ENCODE measurements at regions not wholly inside any gene's neighbourhood (a gene's known extent, or its start where the extent isn't known, plus 50 kb on each side); places are given as distances from the start of the nearest gene placed in this dataset.

DNA sequence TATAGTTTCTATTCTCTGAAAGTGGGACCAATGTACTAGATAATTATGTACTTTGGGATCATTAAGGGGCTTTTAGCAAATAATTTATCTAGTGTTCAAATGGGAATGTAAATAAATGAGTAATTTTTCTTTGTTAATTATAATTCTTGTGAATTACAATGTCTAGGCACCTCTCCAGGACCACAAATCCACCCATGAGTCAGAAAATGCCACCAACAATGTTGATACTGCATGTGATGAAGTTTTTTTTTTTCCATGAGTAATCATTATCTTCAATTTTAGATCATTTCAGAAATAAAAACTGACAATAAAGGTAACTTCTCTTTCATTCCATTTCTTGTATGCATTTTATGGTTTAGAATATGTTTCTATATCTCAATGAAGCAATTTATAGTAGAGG lies 470.3 kb downstream of the VRK1 start:
- no TSS peak for BruUV-seq (replicated peaks)
- no peaks in the 10 kb centered on the region for H3K9me1 ChIP-seq (ENCODE audit: insufficient read depth, low read length)
- H3K23ac ChIP-seq (ENCODE audit: low read depth, low read length): no peak overlapping the region
- no peak overlapping the region for H2AFZ ChIP-seq (replicated peaks; ENCODE audit: low read length, poor library complexity)
- in situ Hi-C loops (cut with MboI; ENCODE audit: low sequenced_read_pairs) (no loop called here), dilution Hi-C loops (cut with HindIII; ENCODE audit: low sequenced_read_pairs, unreplicated experiment) (no loop called here), intact Hi-C loops (cut with micrococcal nuclease) (no loop called here)
- no peak for ATAC-seq (ENCODE audit: low read depth)
- DNase-seq: no peak
- no peak overlapping the region for H3K4ac ChIP-seq (ENCODE audit: low read depth, low read length)
- no peak overlapping the region for H3K9ac ChIP-seq (ENCODE audit: low read depth, low read length)
- H4K5ac ChIP-seq (ENCODE audit: low read depth, low read length): no peak overlapping the region
- H4K91ac ChIP-seq (ENCODE audit: insufficient read depth, low read depth, low read length): no peak overlapping the region
- H2BK20ac ChIP-seq (ENCODE audit: low read depth, low read length): no peak overlapping the region
- H3K79me1 ChIP-seq (ENCODE audit: low read depth in 1 of 2, low read length in 2 of 2): no peaks in the 10 kb centered on the region
- H2BK5ac ChIP-seq (ENCODE audit: low read depth, low read length, poor library complexity, severe bottlenecking): no peak overlapping the region
- H2BK120ac ChIP-seq (ENCODE audit: low read depth, low read length): no peak overlapping the region
- POLR2A ChIA-PET (ENCODE audit: unreplicated experiment): no interaction called here
- H2BK15ac ChIP-seq (ENCODE audit: low read depth, low read length): no peak overlapping the region
- no peak overlapping the region for H3K18ac ChIP-seq (ENCODE audit: low read depth, low read length)
- H3K4me3 ChIP-seq (ENCODE audit: insufficient read depth, low read depth, low read length): no peak overlapping the region
- no peak overlapping the region for H3K4me2 ChIP-seq (ENCODE audit: low read depth, low read length)
- H4K8ac ChIP-seq (ENCODE audit: low read depth in 2 of 2, low read length in 2 of 2): no peak overlapping the region
- CTCF ChIA-PET: no interaction called here
- H3K56ac ChIP-seq (ENCODE audit: extremely low read depth, insufficient read depth, low read length): no peak overlapping the region
- TF ChIP-seq BHLHE40 (IDR thresholded peaks at IDR 0.05; ENCODE audit: low read depth, low read length) (no peak), POLR2A (IDR thresholded peaks at IDR 0.05; ENCODE audit: low read depth, low read length) (no peak), SMC3 (IDR thresholded peaks at IDR 0.05; ENCODE audit: low read depth, low read length) (no peak), CEBPB (IDR thresholded peaks at IDR 0.05; ENCODE audit: low read depth, low read length) (no peak), CHD1 (IDR thresholded peaks at IDR 0.05; ENCODE audit: low read depth, low read length) (no peak), RAD21 (IDR thresholded peaks at IDR 0.05; ENCODE audit: low read length) (no peak), FOS (IDR thresholded peaks at IDR 0.05; ENCODE audit: low read depth, low read length) (no peak), NFE2L2 (IDR thresholded peaks at IDR 0.05; ENCODE audit: low read depth, low read length) (no peak), RFX5 (IDR thresholded peaks at IDR 0.05; ENCODE audit: low read depth, low read length) (no peak), MXI1 (IDR thresholded peaks at IDR 0.05; ENCODE audit: borderline replicate concordance, low read depth, low read length) (no peak), MAZ (IDR thresholded peaks at IDR 0.05; ENCODE audit: borderline replicate concordance, low read depth, low read length) (no peak)
- TF ChIP-seq, protein P1, sequence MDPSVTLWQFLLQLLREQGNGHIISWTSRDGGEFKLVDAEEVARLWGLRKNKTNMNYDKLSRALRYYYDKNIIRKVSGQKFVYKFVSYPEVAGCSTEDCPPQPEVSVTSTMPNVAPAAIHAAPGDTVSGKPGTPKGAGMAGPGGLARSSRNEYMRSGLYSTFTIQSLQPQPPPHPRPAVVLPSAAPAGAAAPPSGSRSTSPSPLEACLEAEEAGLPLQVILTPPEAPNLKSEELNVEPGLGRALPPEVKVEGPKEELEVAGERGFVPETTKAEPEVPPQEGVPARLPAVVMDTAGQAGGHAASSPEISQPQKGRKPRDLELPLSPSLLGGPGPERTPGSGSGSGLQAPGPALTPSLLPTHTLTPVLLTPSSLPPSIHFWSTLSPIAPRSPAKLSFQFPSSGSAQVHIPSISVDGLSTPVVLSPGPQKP (IDR thresholded peaks at IDR 0.05; ENCODE audit: borderline replicate concordance, low read depth, low read length): no peak
- TF ChIP-seq, protein P2, sequence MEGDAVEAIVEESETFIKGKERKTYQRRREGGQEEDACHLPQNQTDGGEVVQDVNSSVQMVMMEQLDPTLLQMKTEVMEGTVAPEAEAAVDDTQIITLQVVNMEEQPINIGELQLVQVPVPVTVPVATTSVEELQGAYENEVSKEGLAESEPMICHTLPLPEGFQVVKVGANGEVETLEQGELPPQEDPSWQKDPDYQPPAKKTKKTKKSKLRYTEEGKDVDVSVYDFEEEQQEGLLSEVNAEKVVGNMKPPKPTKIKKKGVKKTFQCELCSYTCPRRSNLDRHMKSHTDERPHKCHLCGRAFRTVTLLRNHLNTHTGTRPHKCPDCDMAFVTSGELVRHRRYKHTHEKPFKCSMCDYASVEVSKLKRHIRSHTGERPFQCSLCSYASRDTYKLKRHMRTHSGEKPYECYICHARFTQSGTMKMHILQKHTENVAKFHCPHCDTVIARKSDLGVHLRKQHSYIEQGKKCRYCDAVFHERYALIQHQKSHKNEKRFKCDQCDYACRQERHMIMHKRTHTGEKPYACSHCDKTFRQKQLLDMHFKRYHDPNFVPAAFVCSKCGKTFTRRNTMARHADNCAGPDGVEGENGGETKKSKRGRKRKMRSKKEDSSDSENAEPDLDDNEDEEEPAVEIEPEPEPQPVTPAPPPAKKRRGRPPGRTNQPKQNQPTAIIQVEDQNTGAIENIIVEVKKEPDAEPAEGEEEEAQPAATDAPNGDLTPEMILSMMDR (conservative IDR thresholded peaks at IDR 0.05; ENCODE audit: low read depth, low read length): no peak
- H3K27me3 ChIP-seq (ENCODE audit: control insufficient read depth, insufficient read depth, low read length): no peaks in the 10 kb centered on the region
- no peak overlapping the region for H2AK5ac ChIP-seq (ENCODE audit: low read depth, low read length)
- no peak overlapping the region for H2AK9ac ChIP-seq (replicated peaks; ENCODE audit: low read depth, low read length, poor library complexity)
- peaks cover 20% of the 10 kb centered on the region for H3K9me3 ChIP-seq (ENCODE audit: control insufficient read depth, insufficient read depth, low read length)
- H3K14ac ChIP-seq (replicated peaks; ENCODE audit: low read depth, low read length): no peak overlapping the region
- no peaks in the 10 kb centered on the region for H3K36me3 ChIP-seq (ENCODE audit: control insufficient read depth, insufficient read depth, low read length)
- H3K27ac ChIP-seq (ENCODE audit: insufficient read depth, low read length): no peak overlapping the region
- no peaks in the 10 kb centered on the region for H4K20me1 ChIP-seq (ENCODE audit: insufficient read depth, low read length)
- H3K4me1 ChIP-seq (ENCODE audit: control insufficient read depth, insufficient read depth, low read length): no peaks in the 10 kb centered on the region

All from IMR-90 (cell line).